GM19452 (cell line): ENCODE measurements at regions not wholly inside any gene's neighbourhood (a gene's known extent, or its start where the extent isn't known, plus 50 kb on each side); places are given as distances from the start of the nearest gene placed in this dataset.
"Not testable (repeated sequence)": the region's sequence is repeated elsewhere in the genome, so short reads cannot be mapped to it uniquely, and the experiment has no call there.

ENCODE experiments used
- ATAC-seq: cut with Tn5 transposase; IDR thresholded peaks from one replicate; pipeline ENCODE4 v1.9.1; 2021; ENCODE audit not compliant: unreplicated experiment

DNA sequence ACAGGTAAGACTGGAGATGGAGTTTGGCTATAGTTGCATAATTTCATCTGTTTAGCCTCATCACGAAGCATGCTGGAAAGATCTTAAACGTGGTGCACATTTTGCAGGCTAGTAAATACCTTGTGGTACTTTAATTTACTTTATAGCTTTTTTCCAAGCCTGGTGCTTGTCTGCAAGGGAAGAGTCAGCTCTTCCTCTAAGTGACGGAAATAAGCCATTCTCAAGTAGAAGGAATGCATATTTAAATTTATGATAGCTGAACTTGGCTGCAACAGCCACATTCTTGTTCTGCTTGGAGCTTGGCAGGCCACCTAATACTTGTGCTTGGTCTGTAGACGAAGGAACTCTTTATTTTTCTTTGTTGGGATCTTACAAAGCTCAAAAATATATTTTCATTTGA lies 188.0 kb upstream of the PIK3R1 start:
- ATAC-seq = no peak

DNA sequence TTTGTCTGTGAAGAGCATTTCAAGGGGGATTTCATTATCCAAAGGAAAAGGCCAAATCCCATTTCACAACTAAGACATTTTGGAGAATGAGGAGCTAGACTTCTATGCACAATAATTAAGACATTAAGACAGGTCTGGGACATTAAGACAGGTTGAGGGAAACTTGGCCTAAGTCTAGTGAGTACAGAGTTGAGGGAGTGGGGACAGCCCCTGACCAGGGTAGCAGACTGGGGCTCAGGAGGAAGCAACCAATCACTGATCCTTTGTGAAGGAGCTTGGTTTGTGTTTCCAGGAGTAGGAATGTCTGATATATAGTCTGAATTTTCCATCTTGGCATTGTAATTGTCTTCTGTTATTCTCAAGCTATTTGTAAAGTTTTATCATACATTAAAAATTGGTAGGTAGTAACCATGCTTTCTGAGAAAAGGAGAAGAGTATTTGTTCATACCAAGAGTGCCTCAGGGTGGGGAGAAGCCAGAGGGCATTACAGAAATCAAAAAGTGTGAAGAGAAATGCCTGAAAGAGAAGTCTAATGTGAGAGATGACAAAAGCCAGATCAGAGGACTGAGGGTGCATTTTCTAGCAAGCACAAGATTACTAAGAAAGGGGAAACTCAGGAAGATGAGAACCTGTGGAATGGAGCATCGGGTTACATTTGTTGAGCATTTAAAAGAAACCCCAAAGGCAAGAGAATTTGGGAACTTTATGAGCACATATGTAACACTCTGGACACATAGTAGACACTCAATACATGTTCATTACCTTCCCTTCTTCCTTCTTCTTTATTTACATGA lies 189.3 kb upstream of the PIK3R1 start:
- no peak for ATAC-seq

DNA sequence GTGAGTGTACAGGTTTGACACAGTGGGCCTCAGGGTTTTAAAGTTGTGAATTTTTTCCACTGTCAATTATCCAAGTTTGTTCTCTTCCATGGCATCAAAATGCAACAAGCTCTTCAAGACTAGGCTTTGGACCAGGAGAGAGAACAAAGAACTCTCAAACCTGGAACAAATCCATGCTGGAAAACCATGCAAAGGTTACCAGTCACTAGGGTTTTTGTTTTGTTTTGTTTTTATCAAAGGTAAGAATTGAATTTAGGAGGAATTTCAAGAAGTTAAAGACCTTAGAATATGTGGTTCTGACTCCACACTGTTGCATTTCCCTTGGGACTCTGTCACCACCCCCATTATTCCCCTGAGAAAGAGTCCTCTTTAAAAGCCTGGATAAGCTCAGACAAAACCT lies 191.1 kb upstream of the PIK3R1 start:
- ATAC-seq = no peak

DNA sequence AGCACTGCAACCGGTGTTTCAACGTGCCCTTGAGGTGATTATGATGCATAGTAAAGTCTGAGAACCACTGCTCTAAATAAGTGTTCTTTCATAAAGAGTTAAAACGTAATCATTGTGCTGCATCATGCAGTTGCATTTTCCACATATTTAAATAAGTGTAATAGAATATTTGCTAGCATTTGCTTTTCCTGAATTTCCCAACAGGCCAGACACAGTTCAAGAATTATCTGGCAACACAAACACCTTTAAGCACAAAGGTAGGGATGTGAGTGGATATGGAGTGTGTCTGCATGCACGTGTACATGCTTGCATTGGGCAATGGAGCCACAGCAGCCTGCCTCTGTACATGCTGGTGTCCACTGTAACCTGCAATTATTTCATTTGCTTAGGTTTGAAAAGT lies 193.6 kb upstream of the PIK3R1 start:
- no peak for ATAC-seq

DNA sequence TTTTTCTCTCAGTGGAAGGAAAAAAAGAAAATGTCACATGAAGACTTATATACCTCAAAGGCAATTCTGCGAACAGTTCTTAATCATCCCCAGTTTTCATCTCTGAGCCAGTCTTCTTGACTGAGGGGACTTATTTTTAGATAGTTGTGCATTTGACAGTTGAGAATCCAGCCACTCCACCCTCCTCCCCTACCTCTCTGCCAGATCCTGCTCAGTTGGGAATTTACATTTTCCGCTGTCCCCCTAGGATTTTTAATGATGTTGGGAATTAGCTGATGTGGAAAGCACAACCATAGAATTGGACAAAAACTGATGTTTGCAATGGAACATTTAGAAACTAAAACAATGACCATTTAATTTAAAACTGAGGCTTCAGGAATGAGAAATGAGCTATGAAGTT lies 194.3 kb upstream of the PIK3R1 start:
- ATAC-seq = no peak

DNA sequence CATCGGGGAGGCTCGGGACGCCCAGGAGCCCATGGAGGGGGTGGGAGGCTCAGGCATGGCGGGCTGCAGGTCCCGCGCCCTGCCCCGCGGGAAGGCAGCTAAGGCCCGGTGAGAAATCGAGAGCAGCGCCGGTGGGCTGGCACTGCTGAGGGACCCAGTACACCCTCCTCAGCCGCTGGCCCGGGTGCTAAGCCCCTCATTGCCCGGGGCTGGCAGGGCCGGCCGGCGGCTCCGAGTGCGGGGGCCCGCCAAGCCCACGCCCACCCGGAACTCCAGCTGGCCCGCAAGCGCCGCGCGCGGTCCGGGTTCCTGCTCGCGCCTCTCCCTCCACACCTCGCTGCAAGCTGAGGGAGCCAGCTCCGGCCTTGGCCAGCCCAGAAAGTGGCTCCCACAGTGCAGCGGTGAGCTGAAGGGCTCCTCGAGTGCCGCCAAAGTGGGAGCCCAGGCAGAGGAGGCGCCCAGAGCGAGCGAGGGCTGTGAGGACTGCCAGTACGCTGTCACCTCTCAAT lies 195.0 kb upstream of the PIK3R1 start:
- not testable (repeated sequence) for ATAC-seq

DNA sequence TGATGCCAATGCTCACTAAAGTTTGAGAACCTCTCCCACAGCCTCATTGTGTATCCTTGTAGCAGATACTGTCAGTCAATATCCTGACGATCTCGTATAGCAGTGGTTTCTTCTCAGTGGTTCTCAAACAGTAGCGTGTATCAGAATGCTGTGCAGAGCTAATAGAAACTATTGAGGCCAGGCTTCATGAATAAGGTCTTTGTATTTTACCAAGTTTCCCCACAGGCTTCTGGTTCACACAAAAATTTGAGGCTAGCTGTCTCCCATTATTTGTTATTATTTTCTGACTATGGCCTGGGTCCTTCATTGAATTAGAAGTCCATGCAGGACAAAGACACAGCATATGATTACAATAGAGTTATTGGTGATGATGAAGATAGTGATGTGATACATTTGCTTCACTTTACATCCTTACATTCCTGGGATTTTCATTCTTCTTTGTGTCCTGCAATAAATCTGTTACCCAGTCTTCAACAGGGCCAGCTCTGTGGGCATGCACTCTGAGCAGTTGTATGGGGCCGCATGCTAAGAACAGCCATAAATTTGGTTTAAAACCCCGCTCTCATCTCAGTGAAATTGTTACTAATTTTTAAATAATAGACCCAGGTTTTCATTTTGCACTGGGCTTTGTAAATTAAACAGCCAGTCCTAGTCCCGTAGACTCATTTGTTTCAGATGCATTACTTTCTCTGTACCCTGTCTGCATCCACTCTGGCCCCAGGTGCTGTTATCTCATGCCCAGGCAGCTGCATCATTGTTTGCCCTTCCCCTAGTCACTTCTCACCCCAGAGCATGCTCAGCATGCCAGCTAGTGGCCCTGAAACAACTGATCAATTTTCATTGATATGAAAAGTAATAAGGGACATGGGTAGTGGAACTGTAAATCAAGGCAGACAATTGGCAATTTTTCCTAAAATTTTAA lies 199.9 kb upstream of the PIK3R1 start:
- no peak for ATAC-seq

DNA sequence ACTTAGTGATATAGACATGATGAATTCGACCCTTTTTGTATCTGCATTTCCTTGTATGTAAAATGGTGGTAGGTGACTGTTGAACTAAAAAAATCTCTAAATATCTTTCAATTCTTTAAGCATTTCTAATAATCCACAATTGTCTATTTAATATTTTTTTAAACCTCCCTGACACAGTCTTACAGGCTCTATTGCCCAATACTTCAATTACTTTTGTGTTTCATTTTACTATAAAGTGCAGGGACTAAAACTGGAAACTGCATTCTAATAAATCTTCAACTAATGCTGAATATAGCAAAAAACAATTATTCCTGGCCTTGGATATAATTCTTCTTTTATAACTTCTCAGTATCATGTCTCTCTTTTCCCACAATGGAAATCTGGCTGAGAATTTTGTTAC lies 202.7 kb upstream of the PIK3R1 start:
- no peak for ATAC-seq

DNA sequence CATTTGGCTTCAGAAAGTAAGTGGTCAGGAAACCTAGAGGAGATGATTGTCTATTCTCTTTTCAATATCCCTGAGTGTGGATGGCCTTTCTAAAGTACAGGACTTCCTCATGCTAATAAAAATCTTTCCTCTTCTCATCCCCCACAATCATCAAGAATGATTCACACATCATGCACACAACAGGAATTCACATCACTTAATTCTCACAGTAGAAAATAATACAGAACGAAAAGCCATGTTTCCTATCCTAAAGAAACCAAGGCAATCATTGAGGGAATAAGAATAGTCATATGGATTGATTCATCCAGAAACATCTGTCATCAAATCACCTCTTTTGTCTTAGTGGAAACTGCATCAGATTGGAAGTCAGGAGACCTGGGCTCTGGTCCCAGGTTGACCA lies 203.1 kb upstream of the PIK3R1 start:
- ATAC-seq = no peak

DNA sequence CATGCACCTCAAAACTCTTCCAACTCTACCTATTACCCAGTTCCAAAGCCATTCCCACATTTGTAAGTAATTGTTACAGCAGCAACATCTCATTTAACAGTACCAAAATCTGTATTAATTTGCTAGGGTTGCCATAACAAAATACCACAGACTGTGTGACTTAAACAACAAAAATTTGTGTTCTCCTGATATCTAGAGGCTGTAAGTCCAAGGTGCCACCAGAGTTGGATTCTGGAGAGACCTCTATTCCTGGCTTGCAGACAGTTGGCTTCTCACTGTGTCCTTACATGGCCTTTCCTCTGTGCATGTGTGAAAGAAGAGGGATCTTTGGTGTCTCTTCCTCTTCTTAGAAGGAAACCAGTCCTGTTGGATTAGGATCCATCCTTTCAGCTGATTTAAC lies 203.8 kb upstream of the PIK3R1 start:
- ATAC-seq = no peak

DNA sequence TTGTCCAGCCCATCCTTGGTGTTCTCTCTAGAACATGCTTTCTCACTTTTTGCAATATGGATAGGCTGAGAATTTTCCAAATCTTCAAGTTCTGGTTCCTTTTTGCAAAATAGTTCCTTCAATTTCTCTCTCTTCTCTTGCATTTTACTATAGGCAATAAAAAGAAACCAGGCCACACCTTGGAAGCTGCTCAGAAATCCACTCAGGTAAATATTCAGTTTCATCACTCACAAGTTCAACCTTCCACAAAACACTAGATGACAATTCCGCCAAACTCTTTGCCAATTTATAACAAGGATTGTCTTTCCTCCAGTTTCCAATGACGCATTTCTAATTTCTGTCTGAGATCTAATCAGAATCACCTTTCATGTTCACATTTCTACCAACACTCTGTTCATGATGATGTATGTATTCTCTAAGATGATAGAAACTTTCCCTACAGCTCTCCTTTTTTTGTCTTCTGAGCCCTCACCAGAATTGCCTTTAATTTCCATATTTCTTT lies 204.2 kb upstream of the PIK3R1 start:
- ATAC-seq = no peak

DNA sequence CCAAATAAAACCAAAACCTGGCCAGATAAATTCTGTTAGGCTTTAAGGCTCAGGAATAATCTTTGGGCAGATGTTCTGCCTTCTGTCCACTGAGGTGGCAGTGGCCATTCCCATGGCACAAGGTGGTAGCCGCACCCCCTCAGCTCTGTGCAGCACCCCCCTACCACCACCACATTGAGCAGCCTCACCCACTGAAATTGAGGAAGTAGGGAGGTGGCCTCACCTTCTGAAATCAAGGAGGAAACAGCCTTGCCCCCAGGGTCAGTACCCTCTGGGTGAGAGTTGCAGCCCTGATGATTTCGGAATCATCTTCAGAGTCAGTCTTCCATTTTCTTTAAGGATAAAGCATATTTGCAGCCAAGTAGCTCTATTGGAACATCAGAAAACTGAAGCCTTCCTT lies 204.8 kb upstream of the PIK3R1 start:
- ATAC-seq = no peak

DNA sequence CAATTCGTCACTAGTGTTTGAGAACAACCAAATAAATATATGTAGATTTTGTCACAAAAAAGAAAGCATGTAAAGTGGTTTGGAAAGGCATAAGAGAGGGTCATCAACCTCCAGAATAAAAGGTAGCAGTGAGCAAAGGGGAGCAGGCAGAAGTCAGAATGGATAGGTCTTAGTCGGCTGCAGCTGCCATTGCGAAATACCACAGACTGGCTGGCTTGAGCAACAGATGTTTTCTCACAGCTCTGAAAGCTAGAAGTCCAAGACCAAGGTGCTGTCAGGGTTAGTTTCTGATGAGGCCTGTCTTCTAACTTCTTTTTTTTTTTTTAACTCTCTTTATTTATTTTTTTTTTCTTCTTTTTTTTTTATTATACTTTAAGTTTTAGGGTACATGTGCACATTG lies 208.1 kb upstream of the PIK3R1 start:
- no peak for ATAC-seq

DNA sequence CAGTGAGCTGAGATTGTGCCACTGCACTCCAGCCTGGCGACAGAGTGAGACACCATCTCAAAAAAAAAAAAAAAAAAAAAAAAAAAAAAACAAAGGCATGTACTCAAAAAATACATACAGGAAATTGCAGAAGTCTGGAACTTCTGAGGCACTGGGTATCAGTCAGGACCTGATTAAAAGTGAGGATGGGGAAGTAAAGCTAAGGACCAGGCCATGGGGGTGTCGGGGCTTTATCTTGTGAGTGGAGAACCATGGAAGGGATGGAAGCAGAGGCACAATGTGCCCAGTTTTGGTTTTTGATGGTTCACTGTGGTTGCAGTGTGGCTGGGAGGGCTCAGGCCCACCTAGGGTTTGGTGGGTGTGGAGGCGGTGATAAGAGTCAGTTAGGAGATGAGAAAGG lies 212.7 kb upstream of the PIK3R1 start:
- no peak for ATAC-seq

DNA sequence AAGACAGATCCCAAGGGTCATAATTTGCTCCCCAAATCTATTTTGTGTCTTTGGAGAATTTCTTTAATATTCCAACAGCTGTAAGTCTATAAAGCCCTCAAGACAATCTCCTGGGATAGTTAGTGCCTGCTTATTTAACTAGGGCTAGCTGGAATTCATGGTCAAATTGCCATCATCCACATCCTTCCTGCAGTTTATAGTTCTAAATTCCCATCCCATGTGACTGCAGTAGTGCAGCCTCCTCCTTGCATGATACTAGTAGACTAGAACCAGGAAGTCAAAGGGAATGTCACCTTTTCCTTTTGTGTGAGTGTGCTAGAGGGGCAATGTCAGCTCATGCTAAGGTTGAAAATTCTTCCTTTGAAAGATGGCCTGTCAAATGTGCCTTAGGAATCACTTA lies 214.8 kb upstream of the PIK3R1 start:
- ATAC-seq = no peak

DNA sequence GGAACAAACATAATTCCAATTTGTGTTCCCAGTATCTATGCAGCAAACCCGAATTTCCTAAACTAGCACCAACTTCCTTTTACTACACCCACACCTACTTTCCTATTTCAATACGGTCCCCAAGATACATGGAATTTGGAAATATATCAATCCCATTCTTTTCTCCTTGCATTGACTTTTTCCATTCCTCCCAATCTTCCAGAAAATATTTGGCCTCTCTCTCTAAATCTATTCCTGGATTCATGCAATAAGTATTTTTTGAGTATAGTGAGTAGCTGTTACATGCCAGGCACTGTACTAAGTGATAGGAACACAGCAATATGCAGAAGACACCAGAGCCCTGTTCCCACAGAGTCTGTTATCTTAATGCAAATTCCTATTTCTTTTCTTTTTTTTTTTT lies 216.2 kb upstream of the PIK3R1 start:
- no peak for ATAC-seq

DNA sequence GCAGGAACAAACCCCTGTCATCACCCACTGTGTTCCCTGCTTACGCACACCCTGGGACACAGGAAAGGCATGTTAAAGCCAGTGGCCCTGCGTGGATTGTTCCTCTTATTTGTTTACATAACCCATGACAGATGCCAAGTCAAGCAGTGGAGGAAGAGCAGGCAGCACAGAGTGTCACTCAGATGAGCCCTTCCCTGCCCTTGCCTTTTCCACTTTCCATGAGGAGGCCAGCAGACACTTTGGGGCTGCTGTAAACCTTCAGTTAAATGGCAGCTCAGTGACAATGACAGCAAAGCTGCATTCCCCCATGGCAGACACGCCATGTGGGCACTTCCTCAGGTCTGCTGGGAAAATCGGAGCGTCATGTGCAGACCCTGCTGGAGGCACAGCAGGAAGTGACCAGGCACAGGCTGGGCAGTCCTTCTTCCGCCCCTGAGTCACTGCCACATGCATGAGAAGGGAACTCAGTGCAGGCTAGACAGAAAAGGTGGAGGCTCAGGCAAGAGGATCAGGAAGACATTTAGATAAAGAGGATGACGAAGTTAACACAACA lies 216.8 kb upstream of the PIK3R1 start:
- no peak for ATAC-seq

DNA sequence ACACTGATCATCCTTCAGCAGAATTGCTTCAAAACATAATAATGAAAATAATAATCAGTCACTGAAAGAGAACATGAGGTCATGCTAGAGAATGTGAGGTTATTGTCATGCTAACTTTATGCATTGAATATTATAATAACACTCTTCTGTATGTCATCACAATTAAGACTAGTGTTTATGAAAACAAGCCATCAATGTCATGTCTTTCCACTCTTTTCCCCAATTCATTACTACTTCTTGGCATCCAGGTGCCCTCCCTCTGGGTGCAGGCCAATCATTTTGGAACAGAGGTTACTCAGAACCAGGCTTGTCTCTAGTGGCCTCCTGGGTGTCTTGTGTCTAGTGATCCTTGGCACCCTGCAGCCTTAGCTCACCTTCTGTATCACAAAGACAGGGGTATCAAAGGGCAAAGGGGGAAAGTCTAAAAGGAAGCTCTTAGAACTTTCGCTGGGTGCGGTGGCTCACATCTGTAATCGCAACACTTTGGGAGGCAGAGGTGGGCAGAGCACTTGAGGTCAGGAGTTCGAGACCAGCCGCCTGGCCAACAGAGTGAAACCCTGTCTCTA lies 217.6 kb upstream of the PIK3R1 start:
- ATAC-seq = no peak

DNA sequence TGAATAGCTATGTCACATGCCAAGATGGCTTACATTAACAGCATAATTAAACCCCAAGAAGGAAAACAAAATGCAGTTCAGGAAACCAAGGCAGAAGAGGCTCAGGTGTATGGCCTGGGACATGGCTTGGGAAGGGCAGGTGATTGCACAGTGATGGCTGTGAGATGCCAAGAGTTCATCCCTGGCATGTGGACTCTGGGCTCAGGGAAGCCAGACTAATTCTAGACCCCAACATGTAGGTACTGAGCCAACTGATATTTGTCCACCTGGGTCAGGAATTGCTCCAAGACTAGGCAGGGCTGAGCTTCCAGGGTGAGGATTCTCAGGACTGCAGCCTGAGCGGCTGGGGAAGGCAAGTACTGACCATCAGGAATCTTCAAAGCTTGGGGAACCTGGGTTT lies 218.4 kb upstream of the PIK3R1 start:
- ATAC-seq = no peak

DNA sequence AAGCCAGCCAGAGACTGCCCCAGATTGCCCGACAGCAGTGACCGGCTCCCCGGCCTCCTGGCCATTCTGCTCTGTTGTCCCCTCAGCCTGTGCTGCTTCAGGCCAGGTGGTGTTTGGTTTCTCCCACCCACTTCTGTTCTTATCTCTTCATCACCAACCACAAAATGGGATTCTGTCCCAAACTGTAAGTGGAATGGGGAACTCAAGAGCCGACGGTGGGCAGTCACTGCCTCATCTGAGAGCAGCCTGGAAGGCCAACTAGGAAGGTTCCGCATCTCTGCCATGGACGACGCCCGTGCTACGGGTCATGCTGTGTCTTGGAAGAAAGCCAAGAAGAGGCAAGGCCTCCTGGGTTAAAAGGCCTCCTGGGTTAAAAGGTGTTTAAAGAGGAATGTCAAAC lies 219.0 kb upstream of the PIK3R1 start:
- no peak for ATAC-seq

DNA sequence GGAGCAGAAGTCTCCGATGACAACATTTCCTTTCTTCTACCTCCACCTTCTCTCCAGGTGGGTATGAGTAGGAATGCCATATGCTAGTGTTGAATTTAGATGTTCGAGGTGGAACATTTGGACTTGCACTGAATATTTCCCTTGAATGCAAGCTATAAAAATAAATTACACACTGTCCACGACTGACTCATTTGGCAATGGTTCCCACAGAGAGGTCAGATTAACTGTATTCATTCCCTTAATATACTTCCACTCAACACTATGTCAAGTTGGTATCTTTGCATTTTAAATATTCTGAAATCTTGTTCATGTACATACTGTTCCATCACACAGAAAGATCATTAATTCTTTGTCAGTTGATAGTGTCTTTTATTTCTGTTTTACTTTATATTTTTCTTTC lies 222.6 kb upstream of the PIK3R1 start:
- ATAC-seq = no peak
